ENCODE measurements at regions not wholly inside any gene's neighbourhood (a gene's known extent, or its start where the extent isn't known, plus 50 kb on each side); places are given as distances from the start of the nearest gene placed in this dataset.

DNA sequence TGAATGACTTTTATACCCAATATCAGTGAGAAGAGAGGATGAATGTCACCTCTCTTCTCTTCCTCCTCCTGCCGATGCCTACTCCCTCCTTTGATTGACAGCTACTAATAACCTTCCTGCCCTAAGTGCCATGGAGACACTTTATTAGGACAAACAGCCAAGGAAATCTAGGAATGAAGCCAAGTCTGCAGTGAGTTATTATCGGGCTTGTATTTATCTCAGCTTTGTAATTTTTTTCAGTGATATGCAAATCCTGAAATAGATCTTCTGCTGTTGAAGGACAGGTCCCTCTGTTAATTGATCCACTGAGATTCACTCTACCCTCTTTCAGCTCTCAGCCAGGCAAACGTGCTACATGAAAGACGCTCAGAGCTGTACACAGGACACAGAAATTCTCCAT lies 686.7 kb downstream of the TMEM182 start:
- TF ChIP-seq, protein P1, sequence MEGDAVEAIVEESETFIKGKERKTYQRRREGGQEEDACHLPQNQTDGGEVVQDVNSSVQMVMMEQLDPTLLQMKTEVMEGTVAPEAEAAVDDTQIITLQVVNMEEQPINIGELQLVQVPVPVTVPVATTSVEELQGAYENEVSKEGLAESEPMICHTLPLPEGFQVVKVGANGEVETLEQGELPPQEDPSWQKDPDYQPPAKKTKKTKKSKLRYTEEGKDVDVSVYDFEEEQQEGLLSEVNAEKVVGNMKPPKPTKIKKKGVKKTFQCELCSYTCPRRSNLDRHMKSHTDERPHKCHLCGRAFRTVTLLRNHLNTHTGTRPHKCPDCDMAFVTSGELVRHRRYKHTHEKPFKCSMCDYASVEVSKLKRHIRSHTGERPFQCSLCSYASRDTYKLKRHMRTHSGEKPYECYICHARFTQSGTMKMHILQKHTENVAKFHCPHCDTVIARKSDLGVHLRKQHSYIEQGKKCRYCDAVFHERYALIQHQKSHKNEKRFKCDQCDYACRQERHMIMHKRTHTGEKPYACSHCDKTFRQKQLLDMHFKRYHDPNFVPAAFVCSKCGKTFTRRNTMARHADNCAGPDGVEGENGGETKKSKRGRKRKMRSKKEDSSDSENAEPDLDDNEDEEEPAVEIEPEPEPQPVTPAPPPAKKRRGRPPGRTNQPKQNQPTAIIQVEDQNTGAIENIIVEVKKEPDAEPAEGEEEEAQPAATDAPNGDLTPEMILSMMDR (IDR thresholded peaks at IDR 0.05), result no peak
- no peak for TF ChIP-seq POLR2A (IDR thresholded peaks at IDR 0.05; ENCODE audit: low read depth)
- no peak for TF ChIP-seq POLR2AphosphoS5 (IDR thresholded peaks at IDR 0.05)
